ENCODE measurements at regions not wholly inside any gene's neighbourhood (a gene's known extent, or its start where the extent isn't known, plus 50 kb on each side); places are given as distances from the start of the nearest gene placed in this dataset.

DNA sequence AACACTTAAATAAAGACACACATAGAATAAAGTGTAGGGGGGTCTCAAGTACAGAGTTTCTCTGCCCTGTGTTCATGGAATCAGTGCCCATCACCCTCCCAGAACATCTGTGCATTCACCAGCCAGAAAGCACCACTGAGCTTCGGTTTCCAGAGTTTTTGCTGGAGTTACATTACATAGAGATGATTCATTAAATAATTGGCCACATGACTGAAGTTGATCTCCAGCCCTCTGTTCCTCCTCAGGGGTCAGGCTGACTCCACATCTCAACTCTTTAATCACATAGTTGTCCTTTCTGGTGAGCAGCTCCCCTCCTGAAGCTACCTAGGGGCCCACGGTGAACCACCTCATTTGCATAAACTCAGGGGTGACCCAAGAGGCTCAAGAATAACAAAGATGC lies 129.8 kb downstream of the METTL4 start:
- TF ChIP-seq ZNF274 (IDR thresholded peaks at IDR 0.05; ENCODE audit: low read depth, low read length) (no peak), YY1 (IDR thresholded peaks at IDR 0.05; ENCODE audit: insufficient read depth, insufficient read length) (no peak)

Measured in NT2/D1 (cell line).